Hematopoietic multipotent progenitor cell treated with erythropoietin and hydrocortisone succinate and interleukin-3 and kit ligand, for 6 days (in vitro differentiated cells): ENCODE measurements at regions not wholly inside any gene's neighbourhood (a gene's known extent, or its start where the extent isn't known, plus 50 kb on each side); places are given as distances from the start of the nearest gene placed in this dataset.
"Not testable (repeated sequence)": the region's sequence is repeated elsewhere in the genome, so short reads cannot be mapped to it uniquely, and the experiment has no call there.

Experiments used
- DNase-seq: peaks from one replicate; pipeline ENCODE4 v3.0.0-alpha.2; 2015

GRCh38 chr10:22824520-22824919 is 103.3 kb upstream of the ARMC3 start:
- no peak for DNase-seq

- no peak for DNase-seq
These were observed 104.7 kb upstream of the ARMC3 start for GRCh38 chr10:22823109-22823508.

- DNase-seq, result not testable (repeated sequence)
These were observed 105.9 kb upstream of the ARMC3 start for GRCh38 chr10:22821921-22822320.

- no peak for DNase-seq
These were observed 106.4 kb upstream of the ARMC3 start for GRCh38 chr10:22821501-22821900.

- peak; percentile 33 for DNase-seq
These were observed 101.9 kb upstream of the PIP4K2A start for GRCh38 chr10:22816298-22816653.

- no peak for DNase-seq
These were observed 96.5 kb upstream of the PIP4K2A start for GRCh38 chr10:22810643-22811465.

GRCh38 chr10:22807238-22807637 is 92.9 kb upstream of the PIP4K2A start:
- DNase-seq, result no peak

- DNase-seq, result peak; percentile 76
These were observed 90.9 kb upstream of the PIP4K2A start for GRCh38 chr10:22805304-22805703.

GRCh38 chr10:22803261-22803885 is 89.0 kb upstream of the PIP4K2A start:
- DNase-seq, result no peak

GRCh38 chr10:22801785-22802184 is 87.4 kb upstream of the PIP4K2A start:
- DNase-seq, result no peak

GRCh38 chr10:22797796-22798195 is 83.4 kb upstream of the PIP4K2A start:
- not testable (repeated sequence) for DNase-seq

- no peak for DNase-seq
These were observed 81.2 kb upstream of the PIP4K2A start for GRCh38 chr10:22795546-22795945.

- DNase-seq, result no peak
These were observed 77.8 kb upstream of the PIP4K2A start for GRCh38 chr10:22792161-22792560.

GRCh38 chr10:22791665-22792064 is 77.3 kb upstream of the PIP4K2A start:
- no peak for DNase-seq

GRCh38 chr10:22784668-22785067 is 70.3 kb upstream of the PIP4K2A start:
- no peak for DNase-seq

GRCh38 chr10:22783807-22784206 is 69.4 kb upstream of the PIP4K2A start:
- DNase-seq, result peak; percentile 11

GRCh38 chr10:22780474-22780885 is 66.1 kb upstream of the PIP4K2A start:
- DNase-seq, result no peak

- no peak for DNase-seq
These were observed 65.1 kb upstream of the PIP4K2A start for GRCh38 chr10:22779331-22780019.

- DNase-seq, result no peak
These were observed 59.7 kb upstream of the PIP4K2A start for GRCh38 chr10:22774102-22774501.

GRCh38 chr10:22771631-22772030 is 57.3 kb upstream of the PIP4K2A start:
- not testable (repeated sequence) for DNase-seq

GRCh38 chr10:22770270-22770669 is 55.9 kb upstream of the PIP4K2A start:
- DNase-seq, result no peak

- no peak for DNase-seq
These were observed 53.5 kb upstream of the PIP4K2A start for GRCh38 chr10:22767859-22768258.

- no peak for DNase-seq
These were observed 52.3 kb upstream of the PIP4K2A start for GRCh38 chr10:22766693-22767092.
